Hepatocyte (in vitro differentiated cells): ENCODE measurements at regions not wholly inside any gene's neighbourhood (a gene's known extent, or its start where the extent isn't known, plus 50 kb on each side); places are given as distances from the start of the nearest gene placed in this dataset.

Source experiments
- EZH2 ChIP-seq: fragments of 200-600 bp; sonication (generic); IDR thresholded peaks from 2 replicates; pipeline ENCODE4 v1.6.1; 2016; ENCODE audit warnings: antibody characterized with exemption, mild to moderate bottlenecking, borderline replicate concordance
- EZH2phosphoT487 ChIP-seq: fragments of 200-600 bp; sonication (generic); IDR thresholded peaks from one replicate; pipeline ENCODE4 v1.6.1; 2018; ENCODE audit warnings: antibody characterized with exemption, mild to moderate bottlenecking, low read depth, moderate library complexity; ENCODE audit not compliant: unreplicated experiment, severe bottlenecking
- TF ChIP-seq, protein P1 (sequence below): fragments of 200-600 bp; sonication (generic); IDR thresholded peaks from 2 replicates; pipeline ENCODE4 v1.5.1; 2016; ENCODE audit warnings: antibody characterized with exemption, mild to moderate bottlenecking; ENCODE audit not compliant: poor library complexity

GRCh38 chr5:87876616-87877015 is 392.0 kb downstream of the TMEM161B start:
- TF ChIP-seq, protein P1, sequence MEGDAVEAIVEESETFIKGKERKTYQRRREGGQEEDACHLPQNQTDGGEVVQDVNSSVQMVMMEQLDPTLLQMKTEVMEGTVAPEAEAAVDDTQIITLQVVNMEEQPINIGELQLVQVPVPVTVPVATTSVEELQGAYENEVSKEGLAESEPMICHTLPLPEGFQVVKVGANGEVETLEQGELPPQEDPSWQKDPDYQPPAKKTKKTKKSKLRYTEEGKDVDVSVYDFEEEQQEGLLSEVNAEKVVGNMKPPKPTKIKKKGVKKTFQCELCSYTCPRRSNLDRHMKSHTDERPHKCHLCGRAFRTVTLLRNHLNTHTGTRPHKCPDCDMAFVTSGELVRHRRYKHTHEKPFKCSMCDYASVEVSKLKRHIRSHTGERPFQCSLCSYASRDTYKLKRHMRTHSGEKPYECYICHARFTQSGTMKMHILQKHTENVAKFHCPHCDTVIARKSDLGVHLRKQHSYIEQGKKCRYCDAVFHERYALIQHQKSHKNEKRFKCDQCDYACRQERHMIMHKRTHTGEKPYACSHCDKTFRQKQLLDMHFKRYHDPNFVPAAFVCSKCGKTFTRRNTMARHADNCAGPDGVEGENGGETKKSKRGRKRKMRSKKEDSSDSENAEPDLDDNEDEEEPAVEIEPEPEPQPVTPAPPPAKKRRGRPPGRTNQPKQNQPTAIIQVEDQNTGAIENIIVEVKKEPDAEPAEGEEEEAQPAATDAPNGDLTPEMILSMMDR, result no peak
- TF ChIP-seq EZH2phosphoT487 (no peak), EZH2 (no peak)
